RWPE2 (cell line): ENCODE measurements at regions not wholly inside any gene's neighbourhood (a gene's known extent, or its start where the extent isn't known, plus 50 kb on each side); places are given as distances from the start of the nearest gene placed in this dataset.

Source experiments
- ATAC-seq: fragments of 200-7000 bp; cut with Tn5 transposase; 3 replicates; pipeline ENCODE4 v1.9.1; 2021; ENCODE audit warnings: low read depth
- DNase-seq: peaks from one replicate; pipeline ENCODE4 v3.0.0-alpha.2; 2020; ENCODE audit warnings: low spot score
- H3K27ac ChIP-seq: fragments of 450-650 bp; 2 replicates; pipeline ENCODE4 v1.5.1; 2017; ENCODE audit warnings: mild to moderate bottlenecking; ENCODE audit not compliant: poor library complexity, severe bottlenecking
- H3K27me3 ChIP-seq: fragments of 250-450 bp; sonication (Bioruptor Pico); 2 replicates; pipeline ENCODE4 v1.5.1; 2021; ENCODE audit warnings: mild to moderate bottlenecking, moderate library complexity; ENCODE audit not compliant: insufficient read depth, poor library complexity, severe bottlenecking
- H3K36me3 ChIP-seq: fragments of 250-450 bp; sonication (Bioruptor Pico); 2 replicates; pipeline ENCODE4 v1.5.1; 2020; ENCODE audit warnings: low read depth, mild to moderate bottlenecking, moderate library complexity
- H3K4me1 ChIP-seq: fragments of 250-450 bp; sonication (Bioruptor Pico); 2 replicates; pipeline ENCODE4 v1.5.1; 2021; ENCODE audit warnings: mild to moderate bottlenecking, moderate library complexity; ENCODE audit not compliant: insufficient read depth, poor library complexity, severe bottlenecking
- H3K4me3 ChIP-seq: fragments of 250-450 bp; sonication (Bioruptor Pico); 2 replicates; pipeline ENCODE4 v1.5.1; 2021; ENCODE audit warnings: mild to moderate bottlenecking, moderate library complexity; ENCODE audit not compliant: severe bottlenecking
- H3K9me3 ChIP-seq: fragments of 250-450 bp; sonication (Bioruptor Pico); 2 replicates; pipeline ENCODE4 v1.5.1; 2021; ENCODE audit warnings: mild to moderate bottlenecking, moderate library complexity; ENCODE audit not compliant: severe bottlenecking
- CTCF ChIP-seq: fragments of 450-650 bp; IDR thresholded peaks from one replicate; pipeline ENCODE4 v1.5.1; 2017; ENCODE audit warnings: mild to moderate bottlenecking, moderate library complexity; ENCODE audit not compliant: poor library complexity, severe bottlenecking

- H3K4me3 ChIP-seq = no peak overlapping the region
- H3K27me3 ChIP-seq = peaks cover 10% of the 10 kb centered on the region
- DNase-seq (no peak), ATAC-seq (no peak)
- H3K9me3 ChIP-seq = no peaks in the 10 kb centered on the region
- H3K4me1 ChIP-seq = no peaks in the 10 kb centered on the region
- no peak overlapping the region for H3K27ac ChIP-seq
- H3K36me3 ChIP-seq = no peaks in the 10 kb centered on the region
- no peak for TF ChIP-seq CTCF
These were observed 242.5 kb downstream of the SEC23A start for GRCh38 chr14:38860530-38860929.

GRCh38 chr14:38856798-38857197, 246.2 kb downstream of the SEC23A start:
- DNase-seq = no peak

GRCh38 chr14:38855513-38855912, 247.5 kb downstream of the SEC23A start:
- Histone ChIP-seq H3K4me1 (no peaks in the 10 kb centered on the region), H3K9me3 (no peaks in the 10 kb centered on the region), H3K4me3 (no peak overlapping the region), H3K27ac (no peak overlapping the region), H3K27me3 (peaks cover 10% of the 10 kb centered on the region), H3K36me3 (no peaks in the 10 kb centered on the region)
- TF ChIP-seq CTCF = no peak
- DNase-seq (no peak), ATAC-seq (no peak)

More at GRCh38 chr14:38856798-38857197, 246.2 kb downstream of the SEC23A start:
- no peak for TF ChIP-seq CTCF
- Histone ChIP-seq H3K9me3 (no peaks in the 10 kb centered on the region), H3K4me3 (no peak overlapping the region), H3K36me3 (no peaks in the 10 kb centered on the region), H3K27ac (no peak overlapping the region), H3K27me3 (peaks cover 10% of the 10 kb centered on the region), H3K4me1 (no peaks in the 10 kb centered on the region)
- no peak for ATAC-seq

GRCh38 chr14:38851111-38851510, 251.9 kb downstream of the SEC23A start:
- Histone ChIP-seq H3K4me3 (no peak overlapping the region), H3K27ac (no peak overlapping the region), H3K27me3 (no peaks in the 10 kb centered on the region), H3K4me1 (no peaks in the 10 kb centered on the region), H3K36me3 (no peaks in the 10 kb centered on the region), H3K9me3 (no peaks in the 10 kb centered on the region)
- no peak for ATAC-seq
- TF ChIP-seq CTCF = no peak
- no peak for DNase-seq

GRCh38 chr14:38850664-38851063, 252.4 kb downstream of the SEC23A start:
- no peak for DNase-seq
- Histone ChIP-seq H3K36me3 (no peaks in the 10 kb centered on the region), H3K4me1 (no peaks in the 10 kb centered on the region), H3K27ac (no peak overlapping the region), H3K9me3 (no peaks in the 10 kb centered on the region), H3K27me3 (no peaks in the 10 kb centered on the region), H3K4me3 (no peak overlapping the region)
- ATAC-seq = no peak
- TF ChIP-seq CTCF = no peak
